GM18868 (cell line): ENCODE measurements at regions not wholly inside any gene's neighbourhood (a gene's known extent, or its start where the extent isn't known, plus 50 kb on each side); places are given as distances from the start of the nearest gene placed in this dataset.
A peak's percentile ranks its signal among the peaks of the same experiment; 100 is the strongest.
"Not testable (repeated sequence)": the region's sequence is repeated elsewhere in the genome, so short reads cannot be mapped to it uniquely, and the experiment has no call there.

Experiments
- ATAC-seq: cut with Tn5 transposase; IDR thresholded peaks from one replicate; pipeline ENCODE4 v1.9.1; 2021; ENCODE audit warnings: mild to moderate bottlenecking, moderate library complexity; ENCODE audit not compliant: unreplicated experiment

DNA sequence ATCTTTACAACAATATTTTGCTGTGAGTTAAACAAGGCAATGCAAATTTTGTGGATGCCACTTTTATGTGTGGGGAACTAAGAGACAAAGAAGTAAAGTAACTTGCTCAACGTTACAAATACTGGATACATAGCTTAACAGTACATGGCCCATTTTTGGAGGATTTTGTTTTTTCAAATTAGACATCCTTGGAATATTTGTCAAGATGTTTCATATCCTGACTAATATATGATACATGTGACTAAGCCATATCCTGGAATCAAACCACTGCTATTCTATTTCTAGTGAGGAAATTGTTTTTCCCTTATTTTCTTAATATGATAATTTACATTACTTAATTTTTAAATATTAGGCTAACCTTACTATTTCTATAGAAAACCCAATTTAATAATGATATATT lies 529.8 kb downstream of the DMRTA1 start:
- no peak for ATAC-seq

DNA sequence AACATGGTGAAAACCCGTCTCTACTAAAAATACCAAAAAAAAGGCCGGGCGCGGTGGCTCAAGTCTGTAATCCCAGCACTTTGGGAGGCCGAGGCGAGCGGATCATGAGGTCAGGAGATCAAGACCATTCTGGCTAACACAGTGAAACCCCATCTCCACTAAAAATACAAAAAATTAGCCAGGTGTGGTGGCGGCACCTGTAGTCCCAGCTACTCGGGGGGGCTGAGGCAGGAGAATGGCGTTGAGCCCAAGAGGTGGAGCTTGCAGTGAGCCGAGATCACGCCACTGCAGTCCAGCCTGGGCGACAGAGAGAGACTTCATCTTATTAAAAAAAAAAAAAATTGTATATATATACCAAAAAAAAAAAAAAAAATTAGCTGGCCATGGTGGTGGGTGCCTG lies 533.8 kb downstream of the DMRTA1 start:
- not testable (repeated sequence) for ATAC-seq

DNA sequence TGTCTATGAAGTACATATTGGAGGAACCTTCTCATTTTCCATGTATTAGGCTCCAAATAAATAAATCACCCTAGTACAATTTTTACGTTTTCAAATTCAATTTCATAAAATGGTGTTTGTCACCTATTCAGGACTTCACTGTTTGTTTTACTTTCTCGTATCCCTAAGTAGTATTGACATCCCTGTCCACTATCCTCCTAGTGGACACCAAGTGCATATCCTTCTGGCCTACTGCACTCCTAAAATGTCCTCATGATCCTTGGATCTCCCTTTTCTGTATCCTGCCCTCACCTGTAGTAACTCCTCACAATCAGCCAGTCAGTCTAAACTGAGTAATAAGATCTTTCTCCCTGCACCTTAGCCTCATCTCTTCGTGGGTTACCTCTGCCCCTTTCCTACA lies 539.9 kb downstream of the DMRTA1 start:
- ATAC-seq = no peak

DNA sequence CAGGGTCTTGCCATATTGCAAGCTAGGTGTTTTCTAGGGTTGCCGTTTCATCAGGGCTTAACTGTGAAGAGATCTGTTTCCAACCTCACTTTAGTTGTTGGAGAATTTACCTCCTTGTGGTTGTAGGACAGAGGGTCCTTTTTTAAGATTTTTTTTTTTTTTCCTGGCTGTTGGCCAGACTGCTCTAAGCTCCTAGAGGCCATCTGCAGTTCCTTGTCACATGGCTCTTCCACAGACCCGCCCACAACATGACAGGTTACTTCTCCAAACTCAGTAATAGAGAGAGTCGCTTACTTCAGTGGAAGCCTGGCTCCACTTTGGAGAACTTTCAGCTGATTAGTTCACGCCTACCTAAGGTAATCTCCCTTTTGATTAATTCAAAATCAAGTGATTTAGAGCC lies 543.7 kb downstream of the DMRTA1 start:
- ATAC-seq = no peak

DNA sequence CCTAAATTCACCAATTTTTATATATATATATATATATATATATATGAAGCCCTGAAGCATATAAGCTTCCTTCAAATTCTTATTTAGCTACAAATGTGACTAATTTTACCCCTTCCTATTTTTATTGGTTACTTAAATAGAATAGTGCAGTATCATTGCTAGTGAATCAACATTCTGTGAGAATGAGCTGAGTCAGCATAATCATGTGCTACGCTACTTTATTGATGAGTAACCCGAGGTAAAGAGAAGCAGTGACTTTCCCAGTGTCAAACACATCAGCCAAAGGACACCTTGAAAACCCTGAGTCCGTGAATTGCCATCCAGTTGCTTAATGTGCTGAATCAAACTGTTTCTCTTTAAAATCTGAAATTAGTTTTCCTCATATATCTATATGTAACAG lies 546.2 kb downstream of the DMRTA1 start:
- ATAC-seq = no peak

DNA sequence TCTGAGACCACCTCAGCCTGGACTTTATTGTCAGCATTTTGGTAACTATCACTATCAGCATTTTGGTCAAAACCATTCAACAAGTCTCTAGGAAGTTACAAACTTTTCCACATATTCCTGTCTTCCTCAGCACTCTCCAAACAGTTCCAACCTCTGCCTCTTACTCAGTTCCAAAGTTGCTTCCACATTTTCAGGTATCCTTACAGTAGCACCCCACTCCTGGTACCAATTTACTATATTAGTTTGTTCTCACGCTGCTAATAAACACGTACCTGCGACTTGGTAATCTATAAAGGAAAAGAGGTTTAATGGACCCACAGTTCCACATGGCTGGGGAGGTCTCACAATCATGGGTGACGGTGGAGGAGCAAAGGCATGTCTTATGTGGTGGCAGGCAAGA lies 551.3 kb downstream of the DMRTA1 start:
- ATAC-seq = no peak

DNA sequence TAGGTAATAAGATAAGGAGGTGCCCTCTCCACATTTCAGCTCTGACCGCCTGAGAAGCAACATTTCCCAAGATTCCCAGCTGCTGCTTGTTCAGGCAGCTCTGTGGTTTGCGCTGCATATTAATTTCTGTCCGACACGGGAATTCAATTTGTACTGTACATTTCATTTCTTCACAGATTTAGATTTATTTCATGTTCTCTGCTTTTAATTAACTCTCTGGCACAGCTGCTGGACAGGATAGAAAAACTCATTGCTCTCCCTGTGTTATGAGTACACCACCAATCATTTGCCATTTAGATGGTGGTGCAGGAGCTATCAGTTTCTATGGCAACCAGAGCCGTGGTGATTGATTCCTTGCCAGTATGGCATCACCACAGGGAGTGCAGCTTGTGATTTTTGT lies 558.5 kb downstream of the DMRTA1 start:
- no peak for ATAC-seq

DNA sequence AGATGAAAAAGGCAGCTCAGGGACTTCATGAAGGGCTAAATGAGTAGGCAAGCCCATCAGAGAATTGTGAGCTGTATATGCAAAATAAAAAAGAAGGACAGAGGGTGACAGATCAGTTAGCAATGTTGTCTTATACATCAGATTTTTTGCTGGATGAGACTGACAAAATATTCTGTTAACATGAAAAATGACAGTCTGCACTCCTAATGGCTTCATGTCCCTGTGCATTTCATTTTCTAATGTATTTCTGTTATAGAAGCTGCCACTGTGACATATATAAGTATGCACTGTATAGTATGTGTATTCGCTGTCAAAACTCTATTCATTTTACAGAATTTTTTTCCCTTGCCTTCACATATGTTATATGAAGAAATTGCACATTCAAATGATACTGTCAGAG lies 559.5 kb downstream of the DMRTA1 start:
- ATAC-seq = no peak

DNA sequence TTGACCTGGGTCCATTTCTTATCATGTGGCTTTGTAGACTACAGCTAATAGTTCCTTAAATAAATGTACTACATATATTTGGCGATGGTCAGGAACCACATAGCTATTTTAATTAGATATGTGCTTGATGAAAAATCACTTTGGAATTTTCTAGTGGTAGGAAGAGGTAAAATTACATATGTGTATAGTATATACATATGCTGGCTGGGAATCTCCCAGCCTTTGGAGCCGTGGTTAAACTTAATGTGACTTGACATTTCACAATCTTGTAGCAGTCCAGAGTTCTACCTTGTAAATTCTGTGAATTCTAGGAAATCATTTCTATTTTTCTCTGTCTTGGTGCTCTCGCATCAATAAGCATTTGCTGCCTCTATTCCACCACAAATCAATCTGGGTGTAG lies 565.0 kb downstream of the DMRTA1 start:
- ATAC-seq = no peak

DNA sequence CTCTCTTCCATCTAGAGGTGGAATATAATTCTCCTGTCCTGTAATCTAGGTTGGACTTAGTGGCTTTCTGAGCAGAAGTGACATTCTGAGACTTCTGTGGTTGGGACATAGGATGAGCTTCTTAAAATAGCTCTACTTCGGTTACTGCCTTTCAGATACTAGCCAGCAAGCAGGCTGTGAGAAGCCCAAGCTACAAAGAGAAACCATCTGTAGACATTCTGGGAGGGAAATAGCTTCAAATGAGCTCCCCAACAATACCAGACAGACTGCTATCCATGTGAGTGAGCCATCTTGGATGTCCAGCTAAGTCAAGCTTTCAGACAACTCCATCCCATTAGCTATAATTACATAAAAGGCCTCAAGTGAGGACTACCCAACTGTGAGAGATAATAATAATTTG lies 568.9 kb downstream of the DMRTA1 start:
- ATAC-seq = no peak

DNA sequence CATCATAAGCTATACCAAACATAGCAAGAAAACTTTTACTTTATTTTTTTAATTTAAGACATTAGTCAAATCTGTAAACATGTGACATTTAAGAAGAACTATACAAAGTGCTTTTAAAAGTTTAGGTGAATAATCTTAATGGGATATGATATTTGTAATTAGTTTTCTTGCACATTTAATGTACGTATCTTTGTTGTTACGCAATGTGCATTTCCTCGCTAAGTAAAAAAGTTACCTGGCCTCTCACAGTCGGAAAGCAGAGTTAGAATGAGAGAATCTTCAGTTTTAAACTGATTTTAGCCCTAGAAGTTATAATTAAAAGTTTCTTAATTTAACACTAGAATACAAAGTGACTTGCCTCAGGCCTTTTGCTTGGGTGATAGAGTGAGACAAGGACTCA lies 589.8 kb downstream of the DMRTA1 start:
- no peak for ATAC-seq

DNA sequence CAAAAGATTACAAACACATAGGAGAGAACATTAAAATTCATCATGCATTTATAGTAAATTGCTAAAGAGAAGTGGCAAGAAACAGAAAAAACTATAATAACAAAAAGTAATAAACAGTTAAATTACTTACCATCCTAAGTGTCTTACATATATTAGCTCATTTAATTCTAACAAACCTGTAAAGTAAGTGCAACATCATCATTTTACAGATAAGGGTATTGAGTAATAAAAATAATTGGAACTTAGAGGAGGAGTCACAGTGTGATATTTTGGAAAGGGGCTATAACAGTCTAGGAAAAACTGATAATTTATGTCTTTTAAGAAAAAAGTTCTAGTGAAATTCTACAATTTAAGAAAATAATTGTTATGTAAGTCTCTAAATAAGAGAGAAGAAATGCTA lies 592.8 kb downstream of the DMRTA1 start:
- no peak for ATAC-seq

DNA sequence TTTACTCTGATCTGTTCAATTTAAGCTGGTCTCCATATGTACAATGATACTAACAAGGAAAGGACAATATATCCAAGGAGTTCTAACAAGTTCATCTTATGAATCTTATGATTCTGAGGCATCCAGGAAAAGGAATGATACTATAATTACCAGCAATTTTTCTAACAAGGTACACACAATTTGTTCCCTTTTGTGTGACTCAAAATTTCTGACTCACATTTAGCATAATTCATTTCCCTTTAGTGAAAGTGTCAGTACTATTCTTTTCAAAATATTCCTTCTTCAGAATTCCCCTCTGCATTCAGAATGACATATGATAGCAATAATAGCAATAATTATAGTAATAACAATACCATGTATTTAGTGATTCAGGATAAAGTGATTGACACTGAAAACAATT lies 594.8 kb downstream of the DMRTA1 start:
- no peak for ATAC-seq

DNA sequence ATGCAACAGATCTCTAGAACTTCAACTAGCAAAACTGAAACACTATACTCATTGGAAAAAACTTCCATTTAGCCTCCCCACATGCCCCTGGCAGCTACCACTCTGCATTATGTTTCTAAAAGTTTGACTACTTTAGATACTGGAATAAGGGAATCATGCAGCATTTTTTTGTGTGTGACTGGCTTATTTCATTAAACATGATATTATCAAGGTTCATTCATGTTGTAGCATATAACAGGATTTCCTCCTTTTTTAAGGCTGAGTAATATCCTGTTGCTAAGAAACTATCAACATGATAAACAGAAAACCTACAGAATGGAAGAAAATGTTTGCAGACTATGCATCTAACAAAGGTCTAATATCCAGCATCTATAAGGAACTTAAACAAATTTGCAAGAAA lies 597.9 kb downstream of the DMRTA1 start:
- no peak for ATAC-seq

DNA sequence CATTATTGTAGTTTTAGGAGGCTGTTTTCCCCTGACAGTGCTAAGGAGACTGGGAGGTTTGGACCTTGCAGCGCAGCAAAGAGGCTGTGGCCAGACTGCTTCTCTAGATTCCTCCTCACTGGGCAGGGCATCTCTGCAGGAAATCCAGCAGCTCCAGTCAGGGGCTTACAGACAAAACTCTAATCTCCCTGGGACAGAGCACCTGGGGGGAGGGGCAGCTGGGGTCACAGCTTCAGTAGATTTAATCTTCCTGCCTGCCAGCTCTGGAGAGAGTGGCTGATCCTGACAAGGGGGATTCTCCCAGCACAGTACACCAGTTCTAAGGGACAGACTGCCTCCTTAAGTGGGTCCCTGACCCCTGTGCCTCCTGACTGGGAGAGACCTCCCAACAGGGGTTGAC lies 599.4 kb downstream of the DMRTA1 start:
- ATAC-seq = not testable (repeated sequence)

DNA sequence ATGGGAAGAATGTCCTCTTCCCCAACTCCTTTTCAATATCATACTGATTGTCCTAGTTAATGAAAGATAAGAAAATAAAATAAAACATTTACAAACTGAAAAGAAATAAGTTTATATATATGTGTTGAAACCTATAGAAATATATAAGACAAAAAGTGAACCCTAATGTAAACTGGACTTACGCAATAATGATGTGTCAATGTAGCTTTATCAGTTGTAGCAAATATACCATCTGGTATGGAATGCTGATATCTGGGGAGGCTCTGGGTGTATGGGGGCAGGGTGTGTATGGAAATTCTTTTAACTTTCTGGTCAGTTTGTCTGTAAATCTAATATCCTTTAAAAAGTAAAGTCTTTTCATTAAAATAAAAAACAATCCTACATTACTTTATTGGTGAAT lies 603.9 kb downstream of the DMRTA1 start:
- ATAC-seq = no peak

DNA sequence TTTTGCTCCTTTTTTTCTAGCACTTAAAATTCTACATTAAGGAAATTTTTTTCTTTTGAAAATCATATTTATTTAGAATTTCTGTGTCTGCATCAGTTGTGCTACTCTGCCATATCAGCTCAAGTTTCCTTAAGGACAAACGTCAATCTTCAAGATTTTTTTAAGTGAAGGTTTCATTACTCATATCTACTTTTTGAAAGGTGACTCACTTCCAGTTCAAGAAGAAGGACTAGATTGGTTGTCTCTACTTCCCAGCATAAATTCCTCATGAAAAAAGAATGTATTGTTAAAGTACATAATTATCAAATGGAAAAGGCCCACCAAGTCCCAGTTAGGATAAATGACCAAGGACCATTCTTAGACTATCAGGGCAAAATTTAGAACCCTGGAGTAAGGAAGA lies 626.5 kb downstream of the DMRTA1 start:
- ATAC-seq = no peak

DNA sequence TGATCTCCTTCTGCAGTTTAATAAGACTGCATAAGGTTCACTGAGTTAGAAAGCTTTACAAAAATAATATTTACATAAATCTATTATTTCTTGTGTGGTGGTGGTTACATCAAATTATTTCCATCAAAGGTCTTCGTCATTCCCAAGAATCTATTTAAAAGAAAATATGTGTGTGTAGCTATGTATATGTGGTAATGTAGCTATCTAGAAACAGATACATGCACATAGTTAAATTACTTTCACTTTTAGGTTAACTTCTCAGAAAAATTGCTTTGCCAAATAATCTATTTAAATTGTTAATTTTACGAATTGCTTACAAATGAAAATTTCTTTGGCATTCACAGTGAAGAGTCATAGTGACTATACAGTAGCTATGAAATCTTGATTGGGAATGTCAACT lies 633.2 kb downstream of the DMRTA1 start:
- ATAC-seq = no peak

DNA sequence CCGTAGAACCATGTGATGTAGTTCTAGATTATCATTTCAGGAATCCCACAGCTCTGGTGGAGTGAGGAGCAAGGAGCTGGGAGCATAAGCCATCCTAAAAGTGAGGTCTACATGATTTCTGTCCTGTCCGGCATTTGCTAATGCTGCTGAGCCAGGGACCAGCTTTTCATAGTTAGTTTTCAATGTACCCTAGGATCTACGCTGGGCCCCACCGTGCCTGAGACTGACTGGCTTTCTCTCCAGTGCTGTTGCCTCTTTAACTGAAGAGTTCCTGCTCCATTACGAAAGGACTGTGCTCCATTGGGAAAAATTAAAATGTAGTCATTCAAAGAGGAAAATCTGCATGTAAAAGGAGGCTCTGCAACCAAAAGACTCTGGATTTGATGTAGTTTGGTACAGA lies 634.8 kb downstream of the DMRTA1 start:
- no peak for ATAC-seq

DNA sequence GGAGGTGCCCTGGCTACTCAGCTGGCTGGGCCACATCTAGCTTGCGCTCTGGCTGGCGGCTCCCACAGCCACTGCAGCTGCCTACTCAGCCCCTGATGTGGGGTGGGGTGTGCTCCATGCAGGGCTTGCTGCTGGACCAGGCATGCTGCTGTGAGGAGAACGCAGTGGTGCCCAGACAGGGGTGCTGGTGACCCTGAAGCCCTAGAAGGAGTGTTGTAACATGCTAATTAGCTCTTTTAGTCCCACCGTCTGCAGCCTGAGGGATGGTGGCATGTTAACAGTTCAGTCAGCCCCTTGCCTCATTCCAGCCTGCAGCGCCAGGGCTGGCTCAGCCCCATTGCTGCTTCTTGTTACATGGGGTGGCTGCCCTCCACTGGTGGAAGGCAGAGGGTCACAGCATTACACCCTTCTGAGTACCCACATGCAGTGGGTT lies 642.3 kb downstream of the DMRTA1 start:
- ATAC-seq = peak; percentile 66

DNA sequence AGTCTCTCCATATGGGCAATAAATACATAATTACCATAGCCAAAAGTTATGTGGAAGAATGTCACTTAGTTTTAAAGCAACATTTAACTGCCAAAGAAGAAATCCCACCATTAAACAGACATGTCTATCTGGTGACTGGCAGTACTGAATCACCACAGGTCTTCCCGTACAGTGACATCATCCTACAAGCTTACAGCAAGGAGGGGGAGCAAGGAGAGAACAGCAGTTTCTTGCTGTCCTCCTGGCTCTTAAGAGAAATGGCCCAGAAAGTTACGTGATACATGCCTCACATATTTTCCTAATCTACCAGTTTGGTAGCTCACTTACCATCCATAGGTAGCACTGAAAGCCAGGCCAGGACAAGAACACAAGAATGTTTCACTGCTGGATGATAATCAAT lies 671.0 kb downstream of the DMRTA1 start:
- ATAC-seq = no peak

DNA sequence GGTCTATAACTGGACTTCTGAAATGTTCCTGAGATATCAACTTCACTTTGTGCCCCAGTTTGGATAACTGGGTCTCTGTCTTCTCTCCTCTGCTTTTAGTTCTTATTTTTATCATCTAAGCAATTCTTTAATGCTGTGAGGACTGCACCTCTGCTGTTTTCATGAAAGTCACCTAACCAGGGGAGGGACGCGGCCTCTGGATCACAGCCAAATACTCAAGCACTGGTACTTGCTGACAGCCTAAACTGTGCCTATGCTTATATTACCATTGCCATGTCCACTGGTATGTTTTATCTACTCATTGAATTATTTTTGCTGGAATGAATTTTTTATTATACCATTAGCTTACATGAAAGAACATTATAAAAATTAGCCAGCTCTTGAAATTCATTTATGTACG lies 674.0 kb downstream of the DMRTA1 start:
- no peak for ATAC-seq

DNA sequence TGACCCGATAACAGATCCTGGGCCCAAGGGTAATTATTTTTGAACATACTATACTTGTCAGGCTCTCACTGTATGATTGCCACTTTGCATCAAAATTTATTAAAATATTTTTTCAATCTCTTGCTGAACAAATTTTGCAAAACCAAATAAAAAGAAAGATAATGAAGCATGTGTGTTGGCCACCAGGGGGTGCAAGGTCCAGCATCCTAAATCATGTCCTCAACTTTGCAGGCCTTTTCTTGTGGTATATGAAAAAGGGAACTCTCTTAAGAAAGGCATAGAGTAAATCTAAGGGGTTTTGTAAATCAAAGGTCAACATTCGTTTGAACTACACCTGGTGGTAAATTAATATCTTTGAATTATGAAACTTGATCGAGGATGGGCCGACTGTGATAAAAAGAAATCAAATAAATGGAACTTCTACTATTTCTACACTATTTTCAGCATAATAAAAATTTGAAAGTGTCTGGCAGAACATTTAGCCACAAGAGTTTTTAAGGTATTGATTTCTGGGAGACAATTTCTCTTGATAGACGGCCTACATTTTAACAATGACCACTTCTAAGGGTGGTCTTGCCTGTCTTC lies 676.5 kb downstream of the DMRTA1 start:
- peak; percentile 77 for ATAC-seq

DNA sequence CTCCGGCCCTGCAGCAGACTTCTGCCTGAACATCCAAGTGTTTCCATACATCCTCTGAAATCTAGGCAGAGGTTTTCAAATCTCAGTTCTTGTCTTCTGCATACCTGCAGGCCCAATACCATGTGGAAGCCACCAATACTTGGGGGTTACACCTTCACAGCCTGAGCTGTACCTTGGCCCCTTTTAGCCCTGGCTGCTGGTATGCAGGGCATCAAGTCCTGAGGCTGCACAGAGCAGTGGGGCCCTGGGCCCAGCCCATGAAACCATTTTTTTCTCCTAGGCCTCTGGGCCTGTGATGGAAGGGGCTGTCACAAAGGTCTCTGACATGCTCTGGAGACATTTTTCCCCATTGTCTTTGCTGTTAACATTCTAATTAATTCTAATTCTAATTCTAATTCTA lies 680.6 kb downstream of the ELAVL2 start:
- ATAC-seq = no peak
